NB4 (cell line): ENCODE measurements at regions not wholly inside any gene's neighbourhood (a gene's known extent, or its start where the extent isn't known, plus 50 kb on each side); places are given as distances from the start of the nearest gene placed in this dataset.

ENCODE experiments used
- CTCF ChIP-seq: IDR thresholded peaks from one replicate; pipeline ENCODE4 v1.5.1; 2012; ENCODE audit warnings: low read depth, low read length
- MAX ChIP-seq: IDR thresholded peaks from 2 replicates; pipeline ENCODE4 v1.6.1; 2011; ENCODE audit warnings: low read depth, low read length
- MYC ChIP-seq: IDR thresholded peaks from 2 replicates; pipeline ENCODE4 v1.6.1; 2011; ENCODE audit warnings: low read depth, low read length
- POLR2A ChIP-seq: IDR thresholded peaks from 2 replicates; pipeline ENCODE4 v1.6.1; 2011; ENCODE audit warnings: mild to moderate bottlenecking; ENCODE audit not compliant: insufficient read length; ENCODE audit errors: extremely low read depth

- TF ChIP-seq CTCF = no peak
- TF ChIP-seq POLR2A = no peak
- no peak for TF ChIP-seq MAX
- TF ChIP-seq MYC = no peak
Observed at GRCh38 chr2:188833331-188833730, 140.8 kb upstream of the COL3A1 start.
